Keratinocyte (primary cell): ENCODE measurements at regions not wholly inside any gene's neighbourhood (a gene's known extent, or its start where the extent isn't known, plus 50 kb on each side); places are given as distances from the start of the nearest gene placed in this dataset.

ENCODE experiments used
- DNase-seq: peaks from one replicate; pipeline ENCODE4 v3.0.0-alpha.2; 2011; ENCODE audit warnings: low read depth, missing footprints, low spot score
- FAIRE-seq: peaks from 2 replicates; lab custom pipeline; 2011; peaks lifted over from hg19 to GRCh38; lab: Jason Lieb, UNC
- H2AFZ ChIP-seq: 2 replicates; pipeline ENCODE4 v1.6.0; 2012; ENCODE audit warnings: low read length, control low read depth, inconsistent platforms; ENCODE audit not compliant: control insufficient read depth
- H3K27ac ChIP-seq: 2 replicates; pipeline ENCODE4 v1.5.1; 2011; ENCODE audit warnings: low read length; ENCODE audit not compliant: control insufficient read depth, insufficient read depth
- H3K27me3 ChIP-seq: 3 replicates; pipeline ENCODE4 v1.6.0; 2011; ENCODE audit warnings: low read length; ENCODE audit not compliant: control insufficient read depth, insufficient read depth; ENCODE audit errors: extremely low read depth
- H3K36me3 ChIP-seq, 2 experiments: 2 replicates in 1 of 2; 3 replicates in 1 of 2; pipeline ENCODE4 v1.5.1; 2011; ENCODE audit warnings: low read length in 2 of 2, mild to moderate bottlenecking in 1 of 2; ENCODE audit not compliant: control insufficient read depth in 2 of 2, insufficient read depth in 2 of 2; ENCODE audit errors: extremely low read depth in 1 of 2
- H3K4me1 ChIP-seq: 3 replicates; pipeline ENCODE4 v1.5.1; 2011; ENCODE audit warnings: low read length; ENCODE audit not compliant: control insufficient read depth, insufficient read depth; ENCODE audit errors: extremely low read depth
- H3K4me2 ChIP-seq: 3 replicates; pipeline ENCODE4 v1.6.0; 2011; ENCODE audit warnings: low read depth, low read length; ENCODE audit not compliant: control insufficient read depth, insufficient read depth; ENCODE audit errors: extremely low read depth
- H3K4me3 ChIP-seq, 3 experiments: fragments of 200-600 bp in 1 of 3; sonication (generic) in 1 of 3; 2 replicates in 2 of 3; 3 replicates in 1 of 3; pipeline ENCODE4 v1.5.1; 2011 to 2016; ENCODE audit warnings: low read length in 3 of 3, mild to moderate bottlenecking in 3 of 3, control low read depth in 2 of 3, inconsistent platforms in 1 of 3, low read depth in 1 of 3, mixed read lengths in 1 of 3, mixed run types in 1 of 3, moderate library complexity in 1 of 3; ENCODE audit not compliant: control insufficient read depth in 2 of 3, insufficient read depth in 2 of 3; ENCODE audit errors: extremely low read depth in 1 of 3
- H3K79me2 ChIP-seq: 2 replicates; pipeline ENCODE4 v1.6.0; 2012; ENCODE audit warnings: low read length; ENCODE audit not compliant: control insufficient read depth, insufficient read depth
- H3K9ac ChIP-seq: 3 replicates; pipeline ENCODE4 v1.6.0; 2011; ENCODE audit warnings: low read length; ENCODE audit not compliant: control insufficient read depth, insufficient read depth; ENCODE audit errors: extremely low read depth
- H3K9me1 ChIP-seq: 3 replicates; pipeline ENCODE4 v1.6.0; 2011; ENCODE audit warnings: low read length; ENCODE audit not compliant: control insufficient read depth, insufficient read depth; ENCODE audit errors: extremely low read depth
- H3K9me3 ChIP-seq: 2 replicates; pipeline ENCODE4 v1.5.1; 2012; ENCODE audit warnings: low read depth, low read length; ENCODE audit not compliant: control insufficient read depth
- H4K20me1 ChIP-seq: 3 replicates; pipeline ENCODE4 v1.6.0; 2011; ENCODE audit warnings: low read length; ENCODE audit not compliant: control insufficient read depth, insufficient read depth; ENCODE audit errors: extremely low read depth
- CTCF ChIP-seq, 3 experiments: IDR thresholded peaks in 1 of 3; conservative IDR thresholded peaks in 1 of 3; optimal IDR thresholded peaks in 1 of 3; 2 replicates in 2 of 3; 3 replicates in 1 of 3; pipeline versions ENCODE3 to v1.5.1; 2011; ENCODE audit warnings: low read length in 3 of 3, mild to moderate bottlenecking in 3 of 3, moderate library complexity in 2 of 3, control low read depth in 1 of 3, inconsistent platforms in 1 of 3; ENCODE audit not compliant: insufficient read depth in 2 of 3; ENCODE audit errors: extremely low read depth in 1 of 3
- EZH2 ChIP-seq: IDR thresholded peaks from one replicate; pipeline ENCODE4 v1.6.1; 2012; ENCODE audit warnings: inconsistent platforms, mild to moderate bottlenecking, low read length, moderate library complexity
- dilution Hi-C: fragments of 300-500 bp; cut with MboI; formaldehyde crosslinking; loops from one replicate; pipeline ENCODE4 v1.7.0; 2020; ENCODE audit warnings: low sequenced_read_pairs; ENCODE audit not compliant: extremely low pct_ligation_motif_present

- no peaks in the 10 kb centered on the region for H3K9me3 ChIP-seq
- H3K4me2 ChIP-seq: no peak overlapping the region
- H2AFZ ChIP-seq: no peak overlapping the region
- no peak overlapping the region for H3K4me3 ChIP-seq
- dilution Hi-C loops: no loop called here
- H3K27ac ChIP-seq: no peak overlapping the region
- no peaks in the 10 kb centered on the region for H3K9me1 ChIP-seq
- H3K9ac ChIP-seq: no peak overlapping the region
- peaks cover 2% of the 10 kb centered on the region for H3K27me3 ChIP-seq
- H3K36me3 ChIP-seq: no peaks in the 10 kb centered on the region
- H4K20me1 ChIP-seq: no peaks in the 10 kb centered on the region
- FAIRE-seq (no peak), DNase-seq (no peak)
- no peaks in the 10 kb centered on the region for H3K79me2 ChIP-seq
- no peak for TF ChIP-seq EZH2
- no peaks in the 10 kb centered on the region for H3K4me1 ChIP-seq
Observed at GRCh38 chr1:58003988-58004387, 542.5 kb downstream of the OMA1 start.

- H3K79me2 ChIP-seq: no peaks in the 10 kb centered on the region
- no peaks in the 10 kb centered on the region for H3K9me3 ChIP-seq
- H2AFZ ChIP-seq: no peak overlapping the region
- H3K36me3 ChIP-seq: no peaks in the 10 kb centered on the region
- TF ChIP-seq CTCF (optimal IDR thresholded peaks at IDR 0.05 in 1 of 3, IDR thresholded peaks at IDR 0.05 in 1 of 3, conservative IDR thresholded peaks at IDR 0.05 in 1 of 3; ENCODE audit: extremely low read depth in 1 of 3, insufficient read depth in 2 of 3, low read length in 3 of 3) (no peak), EZH2 (no peak)
- dilution Hi-C loops: no loop called here
- H3K4me3 ChIP-seq: no peak overlapping the region
- no peak overlapping the region for H3K4me2 ChIP-seq
- H4K20me1 ChIP-seq: no peaks in the 10 kb centered on the region
- H3K9me1 ChIP-seq: no peaks in the 10 kb centered on the region
- peaks cover 2% of the 10 kb centered on the region for H3K27me3 ChIP-seq
- DNase-seq: no peak
- no peaks in the 10 kb centered on the region for H3K4me1 ChIP-seq
- H3K27ac ChIP-seq: no peak overlapping the region
- H3K9ac ChIP-seq: no peak overlapping the region
- FAIRE-seq: no peak
Observed at GRCh38 chr1:58003059-58003458, 543.5 kb downstream of the OMA1 start.

- H3K79me2 ChIP-seq: no peaks in the 10 kb centered on the region
- H3K9me3 ChIP-seq: no peaks in the 10 kb centered on the region
- dilution Hi-C loops: no loop called here
- no peak overlapping the region for H2AFZ ChIP-seq
- peaks cover 2% of the 10 kb centered on the region for H3K27me3 ChIP-seq
- H3K4me1 ChIP-seq: no peaks in the 10 kb centered on the region
- no peak for DNase-seq
- no peak overlapping the region for H3K27ac ChIP-seq
- no peak for TF ChIP-seq CTCF (optimal IDR thresholded peaks at IDR 0.05 in 1 of 3, IDR thresholded peaks at IDR 0.05 in 1 of 3, conservative IDR thresholded peaks at IDR 0.05 in 1 of 3; ENCODE audit: extremely low read depth in 1 of 3, insufficient read depth in 2 of 3, low read length in 3 of 3)
- TF ChIP-seq EZH2: no peak
- H4K20me1 ChIP-seq: no peaks in the 10 kb centered on the region
- H3K4me3 ChIP-seq: no peak overlapping the region
- no peaks in the 10 kb centered on the region for H3K9me1 ChIP-seq
- FAIRE-seq: no peak
- no peaks in the 10 kb centered on the region for H3K36me3 ChIP-seq
- no peak overlapping the region for H3K9ac ChIP-seq
- H3K4me2 ChIP-seq: no peak overlapping the region
Observed at GRCh38 chr1:58000821-58001220, 545.7 kb downstream of the OMA1 start.
